ENCODE measurements at regions not wholly inside any gene's neighbourhood (a gene's known extent, or its start where the extent isn't known, plus 50 kb on each side); places are given as distances from the start of the nearest gene placed in this dataset.
"Not testable (repeated sequence)": the region's sequence is repeated elsewhere in the genome, so short reads cannot be mapped to it uniquely, and the experiment has no call there.

DNA sequence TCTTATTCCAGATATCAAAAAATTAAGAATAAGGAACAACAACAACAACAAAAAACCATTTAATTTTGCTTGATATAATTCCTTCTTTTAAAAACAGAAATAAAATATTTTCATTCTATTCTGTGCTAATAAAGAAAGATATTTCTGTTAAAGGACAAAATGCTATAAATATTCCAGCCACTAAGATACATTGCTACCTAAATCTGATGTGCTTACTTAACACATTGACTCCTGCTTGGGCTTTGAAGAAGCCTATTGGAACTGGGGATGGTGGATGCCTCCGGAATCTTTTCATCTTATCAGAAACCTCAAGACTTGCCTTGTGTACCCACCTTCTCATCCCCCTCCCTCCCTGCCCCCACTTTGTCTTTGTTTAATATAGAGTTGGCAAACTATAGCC, 320.2 kb downstream of the MEX3B start:
- DNase-seq (ENCODE audit: low read depth): no peak

DNA sequence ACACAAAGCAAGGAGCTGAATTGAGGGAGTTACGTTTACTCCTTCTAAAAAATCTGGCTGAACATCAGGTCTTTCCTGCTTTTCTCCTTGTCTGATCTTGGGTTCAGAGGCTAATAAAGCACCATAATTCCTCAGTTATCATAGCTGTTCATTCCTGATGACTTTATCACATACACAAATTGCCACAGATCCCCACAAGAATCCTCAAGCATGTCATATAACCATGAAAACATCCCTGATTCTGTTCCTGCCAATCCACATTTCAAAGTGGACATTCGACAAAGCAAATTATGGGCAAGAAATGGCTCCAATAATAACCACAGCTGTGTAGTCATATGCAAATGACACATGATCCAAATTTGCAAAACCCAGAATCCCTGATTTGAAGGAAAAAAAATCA, 321.3 kb downstream of the MEX3B start:
- DNase-seq (ENCODE audit: low read depth): no peak

DNA sequence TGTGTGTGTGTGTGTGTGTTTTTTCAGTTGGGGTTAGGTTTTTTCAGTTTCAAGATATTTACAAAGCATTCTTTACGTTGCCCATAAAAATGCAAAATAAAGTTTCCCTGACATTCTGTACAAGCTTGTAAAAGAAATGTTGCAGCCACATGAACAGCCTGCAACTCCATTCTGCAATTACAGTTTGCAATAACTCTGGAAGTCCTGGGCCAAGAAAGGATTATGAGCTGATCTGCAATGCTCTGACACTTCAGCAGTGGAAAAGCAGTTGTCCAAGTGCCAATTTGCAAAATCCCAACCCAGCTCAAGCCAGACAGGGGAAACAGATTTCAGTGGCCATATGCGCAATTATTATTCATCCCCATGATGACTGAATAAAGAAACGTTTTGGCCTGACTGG, 322.1 kb downstream of the MEX3B start:
- no peak for DNase-seq (ENCODE audit: low read depth)

DNA sequence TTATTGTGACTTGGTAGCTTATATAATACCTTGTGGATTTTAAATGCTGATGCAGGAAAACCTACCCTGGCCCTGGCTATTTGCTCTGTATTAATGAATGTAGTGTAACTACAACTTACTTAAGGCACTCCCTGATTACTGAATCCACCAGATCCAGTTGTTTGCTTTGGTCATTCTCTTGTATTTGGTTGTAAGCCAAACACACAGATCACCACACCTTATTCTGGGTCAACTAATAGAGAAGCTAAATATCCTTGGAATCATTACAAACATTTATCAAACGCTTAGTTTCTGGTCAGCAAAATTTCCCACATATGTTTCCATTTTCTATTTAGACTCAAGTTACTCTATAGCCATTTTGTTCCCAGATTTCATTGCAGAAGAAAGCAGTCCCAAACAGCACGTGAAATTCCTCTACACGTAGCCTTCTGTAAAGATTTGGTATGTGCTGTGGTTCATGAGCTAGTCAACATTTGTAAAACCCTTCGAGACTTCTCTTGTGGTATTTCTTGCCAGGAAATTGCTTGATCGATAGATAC, 322.6 kb downstream of the MEX3B start:
- DNase-seq (ENCODE audit: low read depth): no peak

DNA sequence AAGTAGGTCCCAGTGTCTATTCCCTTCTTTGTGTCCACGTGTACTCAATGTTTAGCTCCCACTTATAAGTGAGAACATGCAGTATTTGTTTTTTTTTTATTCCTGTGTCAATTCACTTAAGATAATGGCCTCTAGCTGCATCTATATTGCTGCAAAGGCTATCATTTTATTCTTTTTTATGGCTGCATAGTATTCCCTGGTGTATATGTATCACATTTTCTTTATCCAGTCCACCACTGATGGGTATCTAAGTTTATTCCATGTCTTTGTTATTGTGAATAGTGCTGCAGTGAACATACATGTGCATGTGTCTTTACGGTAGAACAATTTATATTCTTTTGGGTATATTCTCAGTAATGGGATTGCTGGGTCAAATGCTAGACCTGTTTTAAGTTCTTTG, 329.4 kb downstream of the MEX3B start:
- not testable (repeated sequence) for DNase-seq (ENCODE audit: low read depth)

DNA sequence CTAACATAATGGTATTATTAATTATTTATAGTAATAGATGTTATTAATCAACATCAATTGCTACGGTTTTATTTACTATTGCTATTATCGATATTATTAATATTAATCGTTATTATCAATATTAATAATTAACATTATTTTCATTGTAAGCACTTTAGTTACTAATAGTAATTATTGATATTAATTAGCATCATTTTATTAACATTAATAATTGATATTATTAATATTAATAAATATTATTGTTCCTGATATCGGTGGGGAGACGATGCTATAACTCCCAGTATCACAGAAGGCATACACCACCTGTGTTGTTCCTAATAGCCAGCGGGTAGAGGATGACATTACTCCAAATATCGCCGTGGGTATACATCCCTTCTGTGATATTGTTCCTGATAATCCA, 335.5 kb downstream of the MEX3B start:
- DNase-seq (ENCODE audit: low read depth): no peak

DNA sequence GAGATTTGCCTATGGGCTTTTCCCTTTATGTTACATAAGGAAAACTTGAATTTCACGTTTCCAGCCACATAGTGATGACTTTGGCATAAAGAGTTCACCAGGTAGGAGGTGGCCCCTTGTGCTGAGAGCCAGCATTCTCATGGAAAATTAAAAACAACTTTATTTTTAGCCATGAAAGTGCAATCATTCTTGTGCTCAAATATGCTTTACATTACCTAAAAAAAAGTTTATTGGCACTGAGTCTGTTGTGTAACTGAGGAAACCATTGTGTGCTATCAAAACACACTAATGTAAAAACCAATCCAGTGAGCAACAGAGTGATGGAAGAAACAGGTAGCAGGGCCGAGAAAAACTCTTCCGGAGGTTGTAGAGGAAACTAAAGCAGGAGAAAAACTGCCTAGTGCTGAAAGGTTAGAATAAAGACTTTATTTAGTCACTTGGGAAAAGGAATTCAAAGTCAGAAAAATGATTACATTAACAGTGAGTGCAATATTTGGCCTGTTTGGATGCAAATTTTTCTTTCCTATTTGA, 332.9 kb upstream of the TMC3 start:
- DNase-seq (ENCODE audit: low read depth): not testable (repeated sequence)

DNA sequence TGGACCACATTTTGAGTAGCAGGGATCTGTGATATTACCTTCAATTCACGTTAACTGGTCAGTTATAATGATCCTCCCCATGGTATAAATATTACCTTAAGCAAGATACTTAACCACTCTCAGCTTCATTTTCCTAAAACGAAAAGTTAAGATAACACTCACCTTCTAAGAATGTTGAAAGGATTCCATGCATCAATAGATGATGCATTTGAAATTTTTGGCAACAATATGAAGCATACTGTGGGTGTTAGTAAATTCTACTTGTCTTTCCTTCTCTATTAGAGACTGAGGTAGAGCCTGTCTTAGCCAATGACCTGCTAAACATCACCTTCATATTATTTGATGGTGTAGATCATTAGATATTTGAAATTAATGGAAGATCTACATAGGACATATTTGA, 331.7 kb upstream of the TMC3 start:
- DNase-seq (ENCODE audit: low read depth): not testable (repeated sequence)

DNA sequence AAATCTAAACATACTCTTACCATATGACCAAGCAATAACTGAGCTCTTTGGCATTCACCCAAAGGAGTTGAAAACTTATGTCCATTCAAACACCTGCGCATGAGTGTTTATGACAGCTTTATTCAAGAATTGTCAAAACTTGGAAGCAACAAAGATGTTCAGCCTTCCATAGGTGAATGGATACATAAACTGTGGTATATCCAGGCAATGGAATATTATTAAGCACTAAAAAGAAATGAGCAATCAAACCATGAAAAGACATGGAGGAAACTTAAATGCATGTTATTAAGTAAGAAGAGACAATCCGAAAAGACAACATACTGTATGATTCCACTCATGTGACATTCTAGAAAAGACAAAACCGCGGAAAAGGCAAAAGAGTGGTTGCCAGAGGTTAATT, 312.0 kb upstream of the TMC3 start:
- DNase-seq (ENCODE audit: low read depth): no peak

DNA sequence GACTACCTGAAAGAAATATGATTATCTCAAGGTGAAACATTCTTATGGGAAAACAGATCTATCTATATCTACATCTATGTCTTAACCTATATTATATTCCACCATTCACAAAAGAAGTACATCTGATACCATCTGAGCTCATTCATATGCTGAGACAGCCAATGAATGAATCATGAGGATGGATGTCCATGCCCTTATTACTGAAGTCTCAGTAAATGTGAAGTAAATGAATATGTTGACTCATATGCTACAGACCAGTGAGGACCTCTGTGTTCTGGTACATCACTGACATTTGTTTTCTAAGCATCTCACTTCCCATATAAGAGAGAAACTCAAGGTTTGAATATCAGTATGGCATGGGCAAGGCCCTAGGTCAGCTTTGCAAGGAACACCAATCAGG, 311.2 kb upstream of the TMC3 start:
- no peak for DNase-seq (ENCODE audit: low read depth)

DNA sequence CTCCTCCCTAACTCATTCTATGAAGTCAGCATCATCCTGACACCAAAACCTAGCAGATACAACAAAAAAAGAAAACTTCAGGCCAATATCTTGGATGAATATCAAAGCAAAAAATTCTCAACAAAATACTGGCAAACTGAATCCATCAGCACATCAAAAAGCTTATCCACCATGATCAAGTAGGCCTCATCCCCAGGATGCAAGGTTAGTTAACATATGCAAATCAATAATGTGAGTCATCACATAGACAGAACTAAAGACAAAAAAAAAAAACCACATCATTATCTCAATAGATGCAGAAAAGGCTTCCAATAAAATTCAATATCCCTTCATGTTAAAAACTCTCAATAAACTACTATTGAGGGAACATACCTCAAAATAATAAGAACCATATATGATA, 306.8 kb upstream of the TMC3 start:
- DNase-seq (ENCODE audit: low read depth): no peak

DNA sequence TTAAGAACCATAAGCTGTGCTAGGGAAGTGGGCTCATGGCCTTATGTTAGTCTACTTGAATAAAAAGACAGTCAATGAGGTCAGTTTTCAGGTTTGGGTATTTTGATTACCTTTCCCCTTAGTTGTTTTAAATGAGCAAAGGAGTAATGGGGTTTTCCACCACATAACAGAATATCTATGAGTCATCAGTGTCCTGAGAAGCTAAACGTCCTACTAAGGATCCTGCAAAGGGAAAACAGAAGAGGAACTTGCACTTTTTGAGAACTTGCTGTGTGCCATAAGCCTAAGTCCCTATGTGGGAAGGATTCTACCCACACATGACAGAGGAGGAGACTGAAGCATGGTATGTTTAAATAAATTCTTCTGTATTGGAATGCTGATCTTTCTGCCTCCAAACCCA, 292.8 kb upstream of the TMC3 start:
- no peak for DNase-seq (ENCODE audit: low read depth)

DNA sequence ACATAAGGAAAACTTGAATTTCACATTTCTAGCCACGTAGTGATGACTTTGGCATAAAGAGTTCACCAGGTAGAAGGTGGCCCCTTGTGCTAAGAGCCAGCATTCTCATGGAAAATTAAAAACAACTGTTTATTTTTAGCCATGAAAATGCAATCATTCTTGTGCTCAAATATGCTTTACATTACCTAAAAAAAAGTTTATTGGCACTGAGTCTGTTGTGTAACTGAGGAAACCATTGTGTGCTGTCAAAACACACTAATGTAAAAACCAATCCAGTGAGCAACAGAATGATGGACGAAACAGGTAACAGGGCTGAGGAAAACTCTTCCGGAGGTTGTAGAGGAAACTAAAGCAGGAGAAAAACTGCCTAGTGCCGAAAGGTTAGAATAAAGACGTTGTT, 287.0 kb upstream of the TMC3 start:
- DNase-seq (ENCODE audit: low read depth): no peak

DNA sequence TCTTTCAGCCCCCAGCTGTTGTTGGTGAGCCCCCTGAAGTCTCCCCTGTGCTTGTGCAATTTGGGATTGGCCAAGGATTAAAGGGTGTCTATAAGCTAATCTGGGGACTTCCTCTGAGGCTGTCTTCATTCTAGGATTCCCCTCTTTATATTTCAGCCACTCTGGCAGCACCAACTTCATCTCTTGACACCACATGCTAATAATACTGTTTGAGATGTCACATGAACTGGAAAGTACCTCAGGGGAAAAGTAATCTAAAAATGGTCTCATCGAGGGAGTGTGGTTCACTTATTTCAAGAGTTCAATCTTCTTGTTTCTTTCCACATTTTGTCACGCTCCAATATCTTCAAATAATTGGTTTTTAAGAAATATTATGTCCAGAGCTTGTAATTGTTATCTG, 279.2 kb upstream of the TMC3 start:
- DNase-seq (ENCODE audit: low read depth): no peak

DNA sequence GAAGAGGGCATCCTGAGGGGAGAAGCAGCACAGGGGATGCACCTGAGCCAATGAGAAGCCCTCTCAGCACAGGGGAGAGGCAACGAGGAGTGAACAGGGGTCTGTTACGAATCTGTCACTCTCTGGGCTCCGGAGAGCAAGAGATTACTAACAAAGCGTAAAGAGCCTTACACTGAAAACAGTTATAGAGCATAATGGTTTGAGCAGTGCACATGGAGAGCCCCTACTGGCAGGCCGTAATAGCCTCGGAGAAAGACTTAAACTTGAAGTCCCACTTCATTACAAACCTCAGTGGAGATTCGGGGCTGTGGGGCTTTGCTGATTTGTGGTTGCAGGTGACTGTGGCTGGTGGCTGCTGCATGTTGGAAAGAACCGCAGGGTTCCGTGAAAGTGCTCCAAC, 271.5 kb upstream of the TMC3 start:
- no peak for DNase-seq (ENCODE audit: low read depth)

DNA sequence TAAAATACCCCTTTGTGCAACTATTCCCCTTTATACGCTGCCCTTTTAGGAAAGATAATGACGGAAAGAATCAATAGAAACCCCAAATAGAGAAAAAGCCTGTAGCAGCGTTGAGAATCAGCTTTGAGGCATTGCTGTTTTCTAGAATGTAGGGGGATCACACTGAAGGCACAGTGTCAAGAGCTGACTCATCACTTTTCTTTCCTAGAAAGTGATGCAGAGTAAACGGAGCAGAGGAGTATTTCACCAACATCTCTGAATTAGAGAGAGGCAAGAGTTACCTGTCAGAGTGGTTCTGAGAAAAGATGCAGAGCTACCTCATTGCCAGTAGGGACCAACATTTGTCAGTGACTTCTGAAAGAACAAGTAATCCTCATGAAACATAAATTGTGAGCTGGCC, 269.8 kb upstream of the TMC3 start:
- no peak for DNase-seq (ENCODE audit: low read depth)

DNA sequence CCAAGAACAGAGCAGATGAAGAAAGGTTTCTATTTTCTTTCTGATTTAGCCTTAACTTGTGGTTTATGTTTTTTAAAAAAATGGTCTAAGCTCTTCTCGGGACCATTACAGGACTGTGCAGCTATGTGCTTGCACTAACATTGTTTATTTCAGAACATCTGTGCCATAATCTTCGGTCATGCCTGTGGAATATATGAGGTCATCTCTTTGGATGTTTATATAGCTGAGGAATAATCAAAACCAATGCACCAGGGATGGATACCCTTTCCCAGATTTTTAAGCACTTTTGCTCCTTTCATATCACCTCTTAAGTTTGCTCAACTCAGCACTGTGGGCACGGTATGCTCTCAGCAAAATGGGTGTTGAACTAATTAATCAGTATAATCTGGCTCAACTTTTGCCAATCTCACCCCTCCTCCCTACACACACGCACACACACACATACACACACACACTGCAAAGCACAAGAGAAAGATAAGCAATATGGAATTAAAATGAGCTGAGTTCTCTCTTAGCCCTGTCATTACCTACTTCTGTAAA, 268.5 kb upstream of the TMC3 start:
- DNase-seq (ENCODE audit: low read depth): no peak

DNA sequence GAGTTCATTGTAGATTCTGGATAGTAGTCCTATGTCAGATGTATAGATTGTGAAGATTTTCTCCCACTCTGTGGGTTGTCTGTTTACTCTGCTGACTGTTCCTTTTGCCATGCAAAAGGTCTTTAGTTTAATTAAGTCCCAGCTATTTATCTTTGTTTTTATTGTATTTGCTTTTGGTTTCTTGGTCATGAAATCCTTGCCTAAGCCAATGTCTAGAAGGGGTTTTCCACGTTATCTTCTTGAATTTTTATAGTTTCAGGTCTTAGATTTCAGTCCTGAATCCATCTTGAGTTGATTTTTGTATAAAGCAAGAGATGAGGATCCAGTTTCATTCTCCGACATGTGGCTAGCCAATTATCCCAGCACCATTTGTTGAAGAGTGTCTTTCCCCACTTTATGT, 262.1 kb upstream of the TMC3 start:
- DNase-seq (ENCODE audit: low read depth): not testable (repeated sequence)

DNA sequence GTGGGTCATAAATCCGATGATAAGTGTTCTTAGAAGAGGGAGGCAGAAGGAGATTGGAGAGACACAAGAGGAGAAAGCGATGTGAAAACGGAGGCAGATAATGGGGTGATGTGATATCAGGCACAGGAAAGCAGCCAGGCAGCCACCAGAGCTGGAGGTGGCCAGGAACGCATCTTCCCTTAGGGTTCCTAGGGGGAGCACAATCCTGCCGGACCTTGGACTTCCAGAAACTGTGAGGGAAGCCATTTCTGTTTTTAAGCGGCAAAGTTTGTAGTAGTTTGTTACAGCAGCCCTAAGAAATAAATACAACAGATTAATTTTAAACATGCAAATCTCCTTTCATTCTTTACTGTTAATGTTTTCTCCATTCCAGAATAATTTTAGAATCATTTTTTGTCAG, 259.9 kb upstream of the TMC3 start:
- no peak for DNase-seq (ENCODE audit: low read depth)

DNA sequence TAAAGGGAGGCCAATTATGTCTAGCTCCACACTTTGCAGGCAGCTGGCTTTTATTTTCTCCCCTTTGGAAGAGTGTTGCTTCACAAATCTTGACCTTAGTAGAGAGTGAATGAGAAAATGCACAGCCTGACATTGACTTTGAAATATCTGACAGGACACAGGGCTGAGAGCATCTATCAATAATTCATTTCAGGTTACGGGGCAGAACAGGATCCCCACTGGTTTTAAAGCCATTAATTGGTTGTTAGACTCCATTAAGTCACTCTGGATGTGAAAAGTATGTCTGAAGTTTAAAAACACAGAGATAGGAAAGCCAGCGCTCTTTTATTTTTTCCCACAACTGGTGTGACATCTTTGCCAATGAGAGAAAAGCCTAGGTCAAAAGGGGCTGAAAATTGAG, 251.9 kb upstream of the TMC3 start:
- no peak for DNase-seq (ENCODE audit: low read depth)

DNA sequence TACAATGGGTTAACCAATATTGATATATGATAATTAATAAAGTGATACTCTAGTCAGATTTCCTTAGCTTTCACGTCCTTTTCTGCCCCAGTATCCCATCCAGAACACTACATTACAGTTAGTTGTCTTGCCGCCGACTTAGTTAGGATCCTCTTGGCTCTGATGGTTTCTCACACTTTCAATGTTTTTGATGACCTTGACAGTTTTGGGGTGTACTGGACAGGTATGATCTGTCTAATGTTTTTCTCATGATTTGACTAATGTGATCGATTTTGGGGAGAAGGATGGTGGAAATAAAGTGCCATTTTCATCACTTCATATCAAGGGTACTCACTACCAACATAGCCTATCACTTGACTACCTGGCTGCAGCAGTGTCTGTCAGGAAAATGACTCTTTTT, 245.0 kb upstream of the TMC3 start:
- DNase-seq (ENCODE audit: low read depth): no peak

DNA sequence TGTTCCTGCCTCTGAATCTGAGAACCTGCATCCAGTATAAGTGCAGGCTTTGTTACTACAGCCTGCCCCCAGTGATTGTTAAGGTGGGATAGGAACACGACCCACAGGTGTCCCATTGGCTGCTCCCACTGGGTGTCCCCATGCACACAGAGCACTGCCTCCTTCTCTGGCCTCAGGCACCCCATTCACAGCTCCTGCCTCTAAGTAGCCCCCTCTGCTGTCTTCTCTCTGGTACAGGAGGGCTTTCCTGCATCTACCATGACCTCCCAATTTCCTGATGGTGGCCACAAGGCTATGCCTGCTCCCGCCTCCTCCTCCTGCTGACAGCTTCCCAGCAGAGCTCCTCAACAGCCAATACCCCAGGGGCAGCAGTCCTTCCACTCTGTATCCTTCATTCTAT, 238.6 kb upstream of the TMC3 start:
- no peak for DNase-seq (ENCODE audit: low read depth)

DNA sequence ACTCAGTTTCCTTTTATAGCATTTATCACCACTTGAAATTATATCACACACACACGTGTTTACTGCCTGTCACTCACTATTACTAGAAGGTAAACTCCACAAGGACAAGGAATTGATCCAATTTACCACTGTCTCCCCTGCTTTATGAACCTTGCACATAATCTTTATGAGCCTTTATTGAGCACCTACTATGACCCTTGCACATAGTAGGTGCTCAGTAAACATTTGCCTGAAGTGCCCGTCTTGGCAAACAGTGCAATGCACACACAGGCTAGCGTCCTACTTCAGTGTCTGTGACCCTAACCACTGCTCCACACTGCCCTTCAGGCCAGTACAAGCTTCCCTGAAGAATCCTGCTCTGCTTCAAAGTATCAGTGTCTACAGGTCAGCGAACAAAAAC, 237.7 kb upstream of the TMC3 start:
- no peak for DNase-seq (ENCODE audit: low read depth)

DNA sequence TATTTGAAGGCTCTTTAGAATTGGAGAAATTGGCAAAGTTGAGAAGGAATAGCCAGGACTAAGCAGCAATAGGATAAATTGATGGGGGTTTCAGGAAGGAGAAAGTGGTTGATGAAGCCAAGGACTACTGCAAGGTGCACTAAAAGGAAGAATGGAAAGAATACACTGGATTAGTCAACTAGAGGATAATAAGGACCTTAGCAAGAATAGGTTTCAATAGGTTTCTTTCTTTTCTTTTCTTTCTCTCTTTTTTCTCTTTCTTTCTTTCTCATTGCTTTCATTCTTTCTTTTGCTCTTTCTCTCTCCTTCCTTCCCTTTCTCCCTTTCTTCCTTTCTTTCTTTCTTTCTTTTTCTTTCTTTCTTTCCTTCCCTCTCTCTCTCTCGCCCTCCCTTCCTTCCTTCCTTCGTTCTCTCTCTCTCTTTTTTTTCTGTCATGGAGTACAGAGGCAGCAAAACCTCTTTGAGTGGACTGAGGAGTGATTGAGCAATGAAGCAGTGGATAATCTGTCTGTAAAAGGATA, 234.4 kb upstream of the TMC3 start:
- no peak for DNase-seq (ENCODE audit: low read depth)
